T-helper 2 cell treated with Interferon-gamma antibody and Interleukin-4, amounts not matched to agents 5 μg/mL and 100 μg/mL, for 36 hours (primary cell): ENCODE measurements at regions not wholly inside any gene's neighbourhood (a gene's known extent, or its start where the extent isn't known, plus 50 kb on each side); places are given as distances from the start of the nearest gene placed in this dataset.

ENCODE experiments used
- DNase-seq: peaks from one replicate; pipeline ENCODE4 v3.0.0; 2021; ENCODE audit warnings: low spot score
- H3K27ac Mint-ChIP-seq: one replicate; pipeline ENCODE4 v1.8.0; 2021; ENCODE audit warnings: mild to moderate bottlenecking, mixed read lengths
- H3K27me3 Mint-ChIP-seq: one replicate; pipeline ENCODE4 v1.8.0; 2021; ENCODE audit warnings: low read depth, mixed read lengths
- H3K36me3 Mint-ChIP-seq: one replicate; pipeline ENCODE4 v1.8.0; 2021; ENCODE audit warnings: low read depth, mixed read lengths
- H3K4me1 Mint-ChIP-seq: one replicate; pipeline ENCODE4 v1.8.0; 2021; ENCODE audit warnings: low read depth, mixed read lengths
- H3K4me3 Mint-ChIP-seq: one replicate; pipeline ENCODE4 v1.8.0; 2022; ENCODE audit warnings: mild to moderate bottlenecking, moderate library complexity, mixed read lengths
- H3K9me3 Mint-ChIP-seq: one replicate; pipeline ENCODE4 v1.8.0; 2021; ENCODE audit warnings: mixed read lengths

DNA sequence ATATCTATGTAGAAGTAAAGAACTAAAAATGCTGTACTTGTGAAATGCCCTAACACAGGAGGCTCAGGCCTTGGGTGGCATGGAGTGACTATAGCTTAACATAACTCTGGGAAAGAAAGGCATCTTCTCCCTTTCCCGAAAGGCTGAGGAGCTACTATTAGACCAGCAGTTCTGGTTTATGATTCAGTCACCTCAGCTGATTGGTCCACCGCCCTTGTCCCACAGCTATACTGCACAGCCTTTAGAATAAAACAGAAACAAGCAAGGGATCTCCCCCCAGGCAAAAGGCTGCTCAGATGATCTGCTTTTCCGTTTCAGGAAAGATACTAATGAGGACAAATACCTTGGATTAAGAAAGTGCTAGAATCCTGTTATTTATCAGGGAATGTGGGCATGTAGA lies 171.3 kb downstream of the SNCA start:
- no peak overlapping the region for H3K4me3 Mint-ChIP-seq
- H3K9me3 Mint-ChIP-seq: no peaks in the 10 kb centered on the region
- no peak overlapping the region for H3K27ac Mint-ChIP-seq
- peaks cover 21% of the 10 kb centered on the region for H3K27me3 Mint-ChIP-seq
- no peak for DNase-seq
- H3K4me1 Mint-ChIP-seq: no peaks in the 10 kb centered on the region
- no peaks in the 10 kb centered on the region for H3K36me3 Mint-ChIP-seq

- DNase-seq: no peak
- H3K36me3 Mint-ChIP-seq: no peaks in the 10 kb centered on the region
- H3K9me3 Mint-ChIP-seq: no peaks in the 10 kb centered on the region
- no peak overlapping the region for H3K4me3 Mint-ChIP-seq
- H3K27ac Mint-ChIP-seq: no peak overlapping the region
- H3K4me1 Mint-ChIP-seq: no peaks in the 10 kb centered on the region
- peaks cover 25% of the 10 kb centered on the region for H3K27me3 Mint-ChIP-seq
These were observed 172.4 kb downstream of the SNCA start for GRCh38 chr4:89664521-89664920.

GRCh38 chr4:89661173-89661899 lies 175.6 kb downstream of the SNCA start:
- DNase-seq: no peak
- peaks cover 23% of the 10 kb centered on the region for H3K27me3 Mint-ChIP-seq
- no peak overlapping the region for H3K4me3 Mint-ChIP-seq
- H3K9me3 Mint-ChIP-seq: no peaks in the 10 kb centered on the region
- peaks cover 4% of the 10 kb centered on the region for H3K4me1 Mint-ChIP-seq
- H3K27ac Mint-ChIP-seq: no peak overlapping the region
- no peaks in the 10 kb centered on the region for H3K36me3 Mint-ChIP-seq

DNA sequence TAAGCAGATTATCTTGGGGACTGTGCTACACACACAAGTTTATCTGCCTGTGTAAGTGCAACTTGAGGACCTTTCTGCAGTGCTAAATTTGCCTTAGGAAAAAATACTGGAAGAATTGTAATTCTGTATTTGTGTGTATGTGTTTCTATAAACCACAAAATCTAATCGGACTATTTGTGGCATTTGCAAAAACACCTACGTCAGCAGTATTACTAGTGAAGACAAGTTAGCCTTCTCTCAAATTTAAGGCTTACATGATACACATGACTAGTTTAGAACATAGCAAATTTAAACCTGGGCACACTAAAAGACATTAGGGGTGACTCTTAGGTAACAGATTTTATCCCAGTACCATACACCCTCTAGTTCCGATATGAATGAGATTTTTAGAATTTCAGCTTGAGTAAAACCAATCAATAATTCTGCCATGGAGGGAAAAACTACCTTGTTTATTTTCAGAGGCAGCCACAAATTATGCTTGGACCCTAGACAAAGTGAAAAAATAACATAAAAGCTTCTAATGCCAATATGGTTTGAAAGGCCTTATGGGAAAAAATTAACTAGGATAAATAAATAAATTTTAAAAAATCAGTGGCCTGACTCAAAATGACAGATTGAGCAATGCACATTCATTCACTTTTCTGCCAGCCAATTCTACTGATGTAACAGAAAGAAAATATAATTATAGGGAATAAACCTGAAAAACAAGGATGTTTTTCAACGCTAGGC lies 176.4 kb downstream of the SNCA start:
- peaks cover 4% of the 10 kb centered on the region for H3K4me1 Mint-ChIP-seq
- H3K27ac Mint-ChIP-seq: no peak overlapping the region
- H3K9me3 Mint-ChIP-seq: no peaks in the 10 kb centered on the region

DNA sequence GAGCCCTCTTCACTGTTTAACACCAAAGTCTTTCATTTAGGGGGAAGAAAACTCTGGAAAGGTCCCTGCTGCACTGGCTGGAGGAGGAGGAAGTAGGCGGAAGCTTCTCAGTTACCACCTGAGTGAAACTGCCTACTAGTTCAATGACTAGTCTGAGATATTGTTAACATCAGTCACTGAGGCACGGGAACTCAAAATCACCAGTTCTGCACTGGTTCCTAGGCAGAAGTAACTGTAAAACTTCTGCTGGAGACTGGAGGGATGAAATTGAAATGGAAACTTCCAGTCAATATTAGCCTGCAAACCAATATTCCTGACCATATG lies 178.3 kb downstream of the SNCA start:
- H3K4me1 Mint-ChIP-seq: peaks cover 4% of the 10 kb centered on the region
- no peak overlapping the region for H3K4me3 Mint-ChIP-seq
- peaks cover 28% of the 10 kb centered on the region for H3K27me3 Mint-ChIP-seq
- H3K36me3 Mint-ChIP-seq: no peaks in the 10 kb centered on the region
- H3K27ac Mint-ChIP-seq: no peak overlapping the region
- no peaks in the 10 kb centered on the region for H3K9me3 Mint-ChIP-seq
- no peak for DNase-seq

More for the DNA sequence above, 176.4 kb downstream of the SNCA start:
- no peaks in the 10 kb centered on the region for H3K36me3 Mint-ChIP-seq
- no peak for DNase-seq
- peaks cover 26% of the 10 kb centered on the region for H3K27me3 Mint-ChIP-seq
- no peak overlapping the region for H3K4me3 Mint-ChIP-seq

DNA sequence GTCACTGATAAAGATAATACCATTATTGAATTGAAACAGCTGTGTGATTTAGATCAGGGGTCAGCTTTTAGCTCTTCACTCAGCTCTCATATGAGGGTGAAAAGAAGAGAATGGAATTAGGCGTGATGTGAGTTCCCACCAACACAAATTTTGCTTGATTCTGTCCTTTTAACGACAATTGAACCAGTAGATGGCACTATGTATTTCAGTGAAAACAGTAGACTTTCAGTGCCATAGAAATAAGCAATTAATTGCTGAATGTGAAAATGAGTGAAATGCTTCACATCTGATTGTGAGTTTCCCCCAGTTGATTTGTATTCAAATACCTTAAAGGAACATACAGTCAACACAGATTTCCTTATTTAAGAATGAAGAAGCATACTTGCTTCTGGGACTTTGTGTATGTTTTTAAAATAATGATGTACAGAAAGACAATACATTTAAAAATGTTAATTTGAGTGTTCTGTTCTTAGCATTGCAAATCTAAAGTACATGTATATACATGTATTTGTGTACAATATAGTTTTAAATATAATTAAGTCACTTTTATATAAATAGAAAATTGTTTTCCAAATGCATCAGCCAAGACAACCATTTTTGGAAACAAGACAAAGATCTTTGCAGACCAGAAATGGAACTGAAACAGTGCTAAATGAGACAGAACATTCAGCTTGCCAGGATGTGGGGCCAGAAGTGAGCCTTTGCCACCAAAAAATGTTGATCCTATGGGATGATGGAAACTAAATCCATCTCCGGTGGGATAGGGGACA lies 178.8 kb downstream of the SNCA start:
- Mint-ChIP-seq H3K4me3 (no peak overlapping the region), H3K27me3 (peaks cover 31% of the 10 kb centered on the region), H3K4me1 (peaks cover 4% of the 10 kb centered on the region), H3K27ac (no peak overlapping the region), H3K36me3 (no peaks in the 10 kb centered on the region), H3K9me3 (no peaks in the 10 kb centered on the region)
- DNase-seq: no peak

DNA sequence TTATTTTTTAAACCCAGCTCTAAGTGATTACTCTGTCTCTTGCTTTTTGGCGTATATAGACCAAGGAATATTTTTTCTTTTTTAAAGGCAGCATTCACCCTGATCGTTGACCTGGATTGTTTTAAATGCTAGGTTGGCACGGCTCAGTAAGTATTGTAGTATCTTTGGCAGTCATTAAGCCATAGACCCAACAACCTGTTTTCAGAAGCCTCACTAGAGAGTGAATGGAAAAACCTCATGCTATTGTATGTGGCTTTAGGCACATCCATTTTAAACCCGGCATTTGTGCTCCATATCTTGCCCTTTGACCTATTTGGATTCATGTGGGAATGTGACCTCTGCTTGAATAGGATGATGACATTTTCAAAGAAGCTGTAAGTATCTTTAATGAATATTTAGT lies 183.9 kb downstream of the SNCA start:
- H3K36me3 Mint-ChIP-seq: no peaks in the 10 kb centered on the region

GRCh38 chr4:89645482-89645881 lies 191.5 kb downstream of the SNCA start:
- H3K4me1 Mint-ChIP-seq: no peaks in the 10 kb centered on the region
- no peaks in the 10 kb centered on the region for H3K36me3 Mint-ChIP-seq
- no peak for DNase-seq
- no peak overlapping the region for H3K27ac Mint-ChIP-seq
- no peaks in the 10 kb centered on the region for H3K9me3 Mint-ChIP-seq
- H3K27me3 Mint-ChIP-seq: peaks cover 19% of the 10 kb centered on the region
- no peak overlapping the region for H3K4me3 Mint-ChIP-seq

More for the DNA sequence above, 183.9 kb downstream of the SNCA start:
- H3K9me3 Mint-ChIP-seq: no peaks in the 10 kb centered on the region
- peaks cover 2% of the 10 kb centered on the region for H3K4me1 Mint-ChIP-seq
- H3K4me3 Mint-ChIP-seq: no peak overlapping the region
- H3K27ac Mint-ChIP-seq: no peak overlapping the region
- DNase-seq: no peak
- peaks cover 20% of the 10 kb centered on the region for H3K27me3 Mint-ChIP-seq

DNA sequence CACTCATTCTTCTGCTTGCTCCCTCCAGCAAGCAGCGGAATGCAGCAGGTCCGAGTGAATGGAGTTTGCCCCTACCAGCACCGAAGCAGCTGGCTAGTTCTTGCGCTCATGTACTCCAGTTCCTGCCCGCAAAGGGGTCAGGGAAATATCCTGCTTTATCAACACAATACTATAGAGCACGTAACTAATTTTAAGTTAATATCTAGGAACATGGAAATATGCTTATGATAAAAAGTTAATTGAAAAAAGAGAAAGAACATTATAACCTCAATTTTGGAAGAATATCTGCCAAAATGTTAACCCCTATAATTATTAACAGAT lies 195.6 kb downstream of the SNCA start:
- Mint-ChIP-seq H3K4me1 (no peaks in the 10 kb centered on the region), H3K4me3 (no peak overlapping the region), H3K27ac (no peak overlapping the region), H3K36me3 (no peaks in the 10 kb centered on the region), H3K9me3 (no peaks in the 10 kb centered on the region), H3K27me3 (peaks cover 18% of the 10 kb centered on the region)
- no peak for DNase-seq

- Mint-ChIP-seq H3K4me1 (no peaks in the 10 kb centered on the region), H3K4me3 (no peak overlapping the region), H3K36me3 (no peaks in the 10 kb centered on the region), H3K27me3 (peaks cover 18% of the 10 kb centered on the region), H3K27ac (no peak overlapping the region), H3K9me3 (no peaks in the 10 kb centered on the region)
- DNase-seq: no peak
These were observed 196.2 kb downstream of the SNCA start for GRCh38 chr4:89640620-89641366.

GRCh38 chr4:89639395-89639794 lies 197.6 kb downstream of the SNCA start:
- no peak overlapping the region for H3K27ac Mint-ChIP-seq
- H3K36me3 Mint-ChIP-seq: no peaks in the 10 kb centered on the region
- no peak for DNase-seq
- H3K4me1 Mint-ChIP-seq: no peaks in the 10 kb centered on the region
- H3K9me3 Mint-ChIP-seq: no peaks in the 10 kb centered on the region
- H3K4me3 Mint-ChIP-seq: no peak overlapping the region
- peaks cover 26% of the 10 kb centered on the region for H3K27me3 Mint-ChIP-seq

GRCh38 chr4:89625599-89626293 lies 211.2 kb downstream of the SNCA start:
- H3K27ac Mint-ChIP-seq: no peak overlapping the region
- no peak for DNase-seq
- H3K9me3 Mint-ChIP-seq: peaks cover 3% of the 10 kb centered on the region
- no peak overlapping the region for H3K4me3 Mint-ChIP-seq
- peaks cover 13% of the 10 kb centered on the region for H3K4me1 Mint-ChIP-seq
- peaks cover 21% of the 10 kb centered on the region for H3K27me3 Mint-ChIP-seq
- peaks cover 2% of the 10 kb centered on the region for H3K36me3 Mint-ChIP-seq

DNA sequence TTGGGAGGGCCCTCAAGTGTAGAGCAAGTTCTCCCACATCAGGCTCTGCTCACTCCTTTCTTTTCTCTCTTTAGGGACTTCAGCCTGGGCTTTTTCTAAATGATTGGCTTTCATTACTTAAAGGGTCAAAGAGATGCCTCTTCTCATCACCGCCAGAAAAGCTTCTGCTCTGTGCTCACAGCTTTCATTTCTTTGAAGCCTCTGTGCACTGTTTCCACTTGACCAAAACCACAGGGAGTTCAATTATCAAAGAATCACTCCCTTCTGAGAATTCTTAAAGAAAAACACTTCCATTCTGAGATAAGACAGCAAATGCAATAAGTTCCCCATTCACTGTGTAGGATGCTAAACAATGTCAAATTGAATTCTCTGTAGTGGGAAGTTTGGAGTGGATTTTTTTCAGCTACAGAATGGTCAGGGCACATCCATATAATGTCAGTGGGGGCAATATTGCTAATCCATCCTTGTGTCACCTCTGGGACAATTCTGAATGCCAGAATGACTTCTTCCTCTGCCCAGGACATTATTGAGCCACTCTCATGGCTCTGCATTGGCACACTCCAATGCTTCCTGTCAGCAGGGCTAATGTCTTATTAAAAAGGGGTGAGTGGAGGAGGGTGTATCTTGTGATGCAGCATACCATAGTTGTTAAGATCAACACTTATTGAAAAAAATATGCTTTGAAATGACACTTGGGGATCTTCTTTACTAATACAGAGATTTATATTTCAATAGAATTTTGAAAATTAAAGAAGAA lies 217.6 kb downstream of the SNCA start:
- peak overlapping the region; percentile 95 for H3K27ac Mint-ChIP-seq
- peak; percentile 25 for DNase-seq

More for the DNA sequence above, 217.6 kb downstream of the SNCA start:
- Mint-ChIP-seq H3K4me1 (peaks cover 48% of the 10 kb centered on the region), H3K36me3 (peaks cover 3% of the 10 kb centered on the region), H3K27me3 (peaks cover 2% of the 10 kb centered on the region), H3K4me3 (peak overlapping the region; percentile 79), H3K9me3 (no peaks in the 10 kb centered on the region)
